PC-3 (cell line): ENCODE measurements at regions not wholly inside any gene's neighbourhood (a gene's known extent, or its start where the extent isn't known, plus 50 kb on each side); places are given as distances from the start of the nearest gene placed in this dataset.
"Not testable (repeated sequence)": the region's sequence is repeated elsewhere in the genome, so short reads cannot be mapped to it uniquely, and the experiment has no call there.

Source experiments
- EZH2 ChIP-seq: fragments of 300-600 bp; sonication (generic); IDR thresholded peaks from one replicate; pipeline ENCODE4 v1.6.1; 2017; ENCODE audit warnings: antibody characterized with exemption, mild to moderate bottlenecking, low read length; ENCODE audit not compliant: unreplicated experiment
- TF ChIP-seq, protein P1 (sequence below): fragments of 300-600 bp; sonication (generic); conservative IDR thresholded peaks from 2 replicates; pipeline ENCODE4 v1.5.1; 2017; ENCODE audit warnings: antibody characterized with exemption, low read depth, mild to moderate bottlenecking, low read length

DNA sequence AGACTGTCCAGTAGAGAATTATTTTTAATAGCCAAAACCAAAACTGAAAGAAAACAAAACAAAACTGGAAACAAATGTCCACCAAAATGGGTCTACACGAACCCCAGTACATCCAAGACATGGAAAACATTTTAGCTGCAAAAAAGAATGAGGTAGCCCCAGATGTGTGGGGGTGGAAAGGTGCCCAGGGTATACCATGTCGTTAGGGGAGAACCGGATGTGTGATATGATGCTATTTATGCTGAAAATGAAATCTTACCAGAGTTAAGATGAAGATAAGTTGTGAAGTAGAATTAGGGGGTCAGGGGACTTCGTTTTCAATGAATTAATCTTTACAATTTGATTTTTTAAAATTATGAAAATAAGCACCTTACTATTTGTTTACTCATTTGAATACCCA, 72.2 kb downstream of the PROP1 start:
- TF ChIP-seq, protein P1, sequence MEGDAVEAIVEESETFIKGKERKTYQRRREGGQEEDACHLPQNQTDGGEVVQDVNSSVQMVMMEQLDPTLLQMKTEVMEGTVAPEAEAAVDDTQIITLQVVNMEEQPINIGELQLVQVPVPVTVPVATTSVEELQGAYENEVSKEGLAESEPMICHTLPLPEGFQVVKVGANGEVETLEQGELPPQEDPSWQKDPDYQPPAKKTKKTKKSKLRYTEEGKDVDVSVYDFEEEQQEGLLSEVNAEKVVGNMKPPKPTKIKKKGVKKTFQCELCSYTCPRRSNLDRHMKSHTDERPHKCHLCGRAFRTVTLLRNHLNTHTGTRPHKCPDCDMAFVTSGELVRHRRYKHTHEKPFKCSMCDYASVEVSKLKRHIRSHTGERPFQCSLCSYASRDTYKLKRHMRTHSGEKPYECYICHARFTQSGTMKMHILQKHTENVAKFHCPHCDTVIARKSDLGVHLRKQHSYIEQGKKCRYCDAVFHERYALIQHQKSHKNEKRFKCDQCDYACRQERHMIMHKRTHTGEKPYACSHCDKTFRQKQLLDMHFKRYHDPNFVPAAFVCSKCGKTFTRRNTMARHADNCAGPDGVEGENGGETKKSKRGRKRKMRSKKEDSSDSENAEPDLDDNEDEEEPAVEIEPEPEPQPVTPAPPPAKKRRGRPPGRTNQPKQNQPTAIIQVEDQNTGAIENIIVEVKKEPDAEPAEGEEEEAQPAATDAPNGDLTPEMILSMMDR, result not testable (repeated sequence)
- not testable (repeated sequence) for TF ChIP-seq EZH2
